ENCODE measurements at regions not wholly inside any gene's neighbourhood (a gene's known extent, or its start where the extent isn't known, plus 50 kb on each side); places are given as distances from the start of the nearest gene placed in this dataset.

GRCh38 chrX:83169683-83170082 lies 338.4 kb upstream of the POU3F4 start:
- no peak for DNase-seq (ENCODE audit: low read depth)
- TF ChIP-seq MAX (IDR thresholded peaks at IDR 0.05; ENCODE audit: low read depth, low read length) (no peak), POLR2A (IDR thresholded peaks at IDR 0.05; ENCODE audit: extremely low read depth, insufficient read length) (no peak), CTCF (IDR thresholded peaks at IDR 0.05; ENCODE audit: low read depth, low read length) (no peak), MYC (IDR thresholded peaks at IDR 0.05; ENCODE audit: low read depth, low read length) (no peak)
- H3K4me3 ChIP-seq (ENCODE audit: low read depth, low read length), result no peak overlapping the region

DNA sequence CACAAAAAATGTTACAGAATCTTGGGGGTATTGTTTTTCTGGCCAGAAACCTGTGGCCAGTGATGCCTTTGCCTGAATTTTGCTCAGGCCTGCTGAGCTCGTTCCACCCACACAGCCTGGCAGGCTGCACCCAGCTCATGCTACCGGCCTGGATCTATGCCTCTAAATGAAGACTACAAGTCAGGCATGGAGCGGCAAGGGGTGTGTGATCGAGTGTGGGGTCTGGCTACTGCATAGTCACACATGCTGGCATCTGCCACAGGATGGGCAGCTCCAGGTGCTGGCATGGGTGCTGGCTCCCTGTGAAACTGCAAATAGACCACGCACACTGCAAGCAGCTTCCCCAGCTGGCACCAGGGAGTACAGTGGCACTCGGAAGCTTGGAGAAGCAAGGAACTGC lies 323.1 kb upstream of the POU3F4 start:
- no peak overlapping the region for H3K4me3 ChIP-seq (ENCODE audit: low read depth, low read length)
- no peak for DNase-seq (ENCODE audit: low read depth)
- no peak for TF ChIP-seq MAX (IDR thresholded peaks at IDR 0.05; ENCODE audit: low read depth, low read length)
- no peak for TF ChIP-seq POLR2A (IDR thresholded peaks at IDR 0.05; ENCODE audit: extremely low read depth, insufficient read length)
- TF ChIP-seq MYC (IDR thresholded peaks at IDR 0.05; ENCODE audit: low read depth, low read length), result no peak
- TF ChIP-seq CTCF (IDR thresholded peaks at IDR 0.05; ENCODE audit: low read depth, low read length), result no peak

- TF ChIP-seq POLR2A (IDR thresholded peaks at IDR 0.05; ENCODE audit: extremely low read depth, insufficient read length) (no peak), MYC (IDR thresholded peaks at IDR 0.05; ENCODE audit: low read depth, low read length) (no peak), CTCF (IDR thresholded peaks at IDR 0.05; ENCODE audit: low read depth, low read length) (no peak), MAX (IDR thresholded peaks at IDR 0.05; ENCODE audit: low read depth, low read length) (no peak)
- H3K4me3 ChIP-seq (ENCODE audit: low read depth, low read length), result no peak overlapping the region
- DNase-seq (ENCODE audit: low read depth), result no peak
These were observed 322.2 kb upstream of the POU3F4 start for GRCh38 chrX:83185887-83186286.

GRCh38 chrX:83186632-83187031 lies 321.5 kb upstream of the POU3F4 start:
- no peak for DNase-seq (ENCODE audit: low read depth)
- H3K4me3 ChIP-seq (ENCODE audit: low read depth, low read length), result no peak overlapping the region
- TF ChIP-seq MYC (IDR thresholded peaks at IDR 0.05; ENCODE audit: low read depth, low read length) (no peak), CTCF (IDR thresholded peaks at IDR 0.05; ENCODE audit: low read depth, low read length) (no peak), MAX (IDR thresholded peaks at IDR 0.05; ENCODE audit: low read depth, low read length) (no peak), POLR2A (IDR thresholded peaks at IDR 0.05; ENCODE audit: extremely low read depth, insufficient read length) (no peak)

Measured in NB4 (cell line).